SH-SY5Y (cell line): ENCODE measurements at regions not wholly inside any gene's neighbourhood (a gene's known extent, or its start where the extent isn't known, plus 50 kb on each side); places are given as distances from the start of the nearest gene placed in this dataset.

Experiments used
- GATA2 ChIP-seq: IDR thresholded peaks from 2 replicates; pipeline ENCODE4 v1.6.1; 2011; ENCODE audit warnings: mild to moderate bottlenecking, low read depth, low read length
- GATA3 ChIP-seq: IDR thresholded peaks from 2 replicates; pipeline ENCODE4 v1.6.1; 2011; ENCODE audit warnings: low read depth, mild to moderate bottlenecking, low read length, moderate library complexity

GRCh38 chr12:9340422-9341259, 132.4 kb upstream of the PZP start:
- no peak for TF ChIP-seq GATA3
- no peak for TF ChIP-seq GATA2
